GM18870 (cell line): ENCODE measurements at regions not wholly inside any gene's neighbourhood (a gene's known extent, or its start where the extent isn't known, plus 50 kb on each side); places are given as distances from the start of the nearest gene placed in this dataset.

Experiments used
- ATAC-seq: cut with Tn5 transposase; IDR thresholded peaks from one replicate; pipeline ENCODE4 v1.9.1; 2021; ENCODE audit warnings: moderate library complexity; ENCODE audit not compliant: unreplicated experiment

- no peak for ATAC-seq
Measured at GRCh38 chr2:133809485-133809884, 241.2 kb upstream of the NCKAP5 start.

GRCh38 chr2:133810559-133810958, 242.3 kb upstream of the NCKAP5 start:
- no peak for ATAC-seq

- ATAC-seq = no peak
Measured at GRCh38 chr2:133811409-133812125, 243.3 kb upstream of the NCKAP5 start.

- no peak for ATAC-seq
Measured at GRCh38 chr2:133812826-133813617, 244.8 kb upstream of the NCKAP5 start.

GRCh38 chr2:133814890-133815289, 246.6 kb upstream of the NCKAP5 start:
- no peak for ATAC-seq

GRCh38 chr2:133816037-133816436, 247.8 kb upstream of the NCKAP5 start:
- no peak for ATAC-seq

- ATAC-seq = no peak
Measured at GRCh38 chr2:133817680-133818566, 249.7 kb upstream of the NCKAP5 start.

GRCh38 chr2:133818661-133819060, 250.4 kb upstream of the NCKAP5 start:
- ATAC-seq = no peak

GRCh38 chr2:133819906-133820305, 251.6 kb upstream of the NCKAP5 start:
- no peak for ATAC-seq

GRCh38 chr2:133821107-133821760, 253.0 kb upstream of the NCKAP5 start:
- ATAC-seq = no peak

- ATAC-seq = no peak
Measured at GRCh38 chr2:133822517-133823225, 254.4 kb upstream of the NCKAP5 start.

GRCh38 chr2:133823226-133823550, 254.9 kb upstream of the NCKAP5 start:
- ATAC-seq = no peak

- ATAC-seq = no peak
Measured at GRCh38 chr2:133824869-133825268, 256.6 kb upstream of the NCKAP5 start.

- ATAC-seq = no peak
Measured at GRCh38 chr2:133825778-133826177, 257.5 kb upstream of the NCKAP5 start.

- no peak for ATAC-seq
Measured at GRCh38 chr2:133828913-133829312, 260.6 kb upstream of the NCKAP5 start.

GRCh38 chr2:133829450-133830020, 261.3 kb upstream of the NCKAP5 start:
- no peak for ATAC-seq

GRCh38 chr2:133833746-133834145, 265.5 kb upstream of the NCKAP5 start:
- no peak for ATAC-seq

GRCh38 chr2:133835821-133836619, 267.8 kb upstream of the NCKAP5 start:
- ATAC-seq = no peak

GRCh38 chr2:133836691-133837345, 268.6 kb upstream of the NCKAP5 start:
- ATAC-seq = no peak
